22Rv1 (cell line): ENCODE measurements at regions not wholly inside any gene's neighbourhood (a gene's known extent, or its start where the extent isn't known, plus 50 kb on each side); places are given as distances from the start of the nearest gene placed in this dataset.

Experiments used
- ZFX ChIP-seq: fragments of 450-650 bp; IDR thresholded peaks from 2 replicates; pipeline ENCODE4 v1.6.1; 2017; ENCODE audit warnings: antibody characterized with exemption, borderline replicate concordance
- TF ChIP-seq, protein P1 (sequence below): fragments of 450-650 bp; IDR thresholded peaks from 2 replicates; pipeline ENCODE4 v1.5.1; 2017; ENCODE audit warnings: mild to moderate bottlenecking

DNA sequence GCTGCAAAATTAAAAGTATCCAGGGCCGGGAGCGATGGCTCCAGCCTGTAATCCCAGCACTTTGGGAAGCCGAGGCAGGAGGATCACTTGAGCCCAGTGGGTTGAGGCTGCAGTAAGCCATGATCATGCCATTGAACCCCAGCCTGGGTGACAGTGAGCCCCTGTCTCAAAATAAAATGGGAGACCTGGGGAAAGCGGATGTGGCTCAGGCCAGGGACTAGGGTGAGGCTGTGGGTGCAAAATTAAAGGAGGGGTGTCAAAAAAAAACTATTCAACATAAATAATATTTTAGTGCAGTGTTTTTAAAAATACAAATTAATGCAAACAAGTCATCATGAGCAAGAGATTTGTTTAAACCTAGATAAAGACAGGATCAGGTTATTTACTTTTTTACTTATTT lies 100.1 kb upstream of the SLC45A1 start:
- TF ChIP-seq, protein P1, sequence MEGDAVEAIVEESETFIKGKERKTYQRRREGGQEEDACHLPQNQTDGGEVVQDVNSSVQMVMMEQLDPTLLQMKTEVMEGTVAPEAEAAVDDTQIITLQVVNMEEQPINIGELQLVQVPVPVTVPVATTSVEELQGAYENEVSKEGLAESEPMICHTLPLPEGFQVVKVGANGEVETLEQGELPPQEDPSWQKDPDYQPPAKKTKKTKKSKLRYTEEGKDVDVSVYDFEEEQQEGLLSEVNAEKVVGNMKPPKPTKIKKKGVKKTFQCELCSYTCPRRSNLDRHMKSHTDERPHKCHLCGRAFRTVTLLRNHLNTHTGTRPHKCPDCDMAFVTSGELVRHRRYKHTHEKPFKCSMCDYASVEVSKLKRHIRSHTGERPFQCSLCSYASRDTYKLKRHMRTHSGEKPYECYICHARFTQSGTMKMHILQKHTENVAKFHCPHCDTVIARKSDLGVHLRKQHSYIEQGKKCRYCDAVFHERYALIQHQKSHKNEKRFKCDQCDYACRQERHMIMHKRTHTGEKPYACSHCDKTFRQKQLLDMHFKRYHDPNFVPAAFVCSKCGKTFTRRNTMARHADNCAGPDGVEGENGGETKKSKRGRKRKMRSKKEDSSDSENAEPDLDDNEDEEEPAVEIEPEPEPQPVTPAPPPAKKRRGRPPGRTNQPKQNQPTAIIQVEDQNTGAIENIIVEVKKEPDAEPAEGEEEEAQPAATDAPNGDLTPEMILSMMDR, result no peak
- TF ChIP-seq ZFX, result no peak
